HL-60 (cell line): ENCODE measurements at regions not wholly inside any gene's neighbourhood (a gene's known extent, or its start where the extent isn't known, plus 50 kb on each side); places are given as distances from the start of the nearest gene placed in this dataset.

Experiments used
- DNase-seq, 2 experiments: peaks; one replicate each; pipeline ENCODE4 v3.0.0-alpha.2; 2010 to 2020; ENCODE audit warnings: low read depth in 1 of 2, low spot score in 1 of 2
- H3K27ac ChIP-seq: fragments of 250-450 bp; sonication (Bioruptor Pico); replicated peaks from 2 replicates; pipeline ENCODE4 v1.5.1; 2020; ENCODE audit warnings: mild to moderate bottlenecking, moderate library complexity
- H3K27me3 ChIP-seq: fragments of 250-450 bp; sonication (Bioruptor Pico); 2 replicates; pipeline ENCODE4 v1.5.1; 2021; ENCODE audit warnings: mild to moderate bottlenecking, moderate library complexity; ENCODE audit not compliant: insufficient read depth, poor library complexity, severe bottlenecking
- H3K4me3 ChIP-seq: replicated peaks from 2 replicates; pipeline ENCODE4 v1.5.1; 2011; ENCODE audit warnings: mild to moderate bottlenecking, control low read depth, low read length; ENCODE audit not compliant: insufficient read depth
- CTCF ChIP-seq: IDR thresholded peaks from one replicate; pipeline ENCODE4 v1.5.1; 2011; ENCODE audit warnings: low read length, control low read depth, inconsistent platforms; ENCODE audit not compliant: insufficient read depth
- GABPA ChIP-seq: IDR thresholded peaks from 2 replicates; pipeline ENCODE4 v1.6.1; 2012; ENCODE audit warnings: low read depth
- POLR2AphosphoS5 ChIP-seq: IDR thresholded peaks from 2 replicates; pipeline ENCODE4 v1.6.1; 2012; ENCODE audit warnings: low read depth
- REST ChIP-seq: IDR thresholded peaks from 2 replicates; pipeline ENCODE4 v1.6.1; 2012; ENCODE audit warnings: low read depth; ENCODE audit not compliant: insufficient replicate concordance
- SPI1 ChIP-seq: IDR thresholded peaks from 2 replicates; pipeline ENCODE4 v1.6.1; 2012; ENCODE audit warnings: low read depth, mild to moderate bottlenecking, borderline replicate concordance

GRCh38 chr13:105167385-105167784, 1368.1 kb downstream of the EFNB2 start:
- Histone ChIP-seq H3K27ac (no peak overlapping the region), H3K27me3 (no peaks in the 10 kb centered on the region), H3K4me3 (no peak overlapping the region)
- no peak for DNase-seq
- TF ChIP-seq SPI1 (no peak), REST (no peak), CTCF (no peak), POLR2AphosphoS5 (no peak), GABPA (no peak)

- TF ChIP-seq CTCF (no peak), POLR2AphosphoS5 (no peak), SPI1 (no peak), REST (no peak), GABPA (no peak)
- Histone ChIP-seq H3K4me3 (no peak overlapping the region), H3K27ac (no peak overlapping the region), H3K27me3 (no peaks in the 10 kb centered on the region)
- no peak for DNase-seq
Observed at GRCh38 chr13:105165449-105166125, 1369.9 kb downstream of the EFNB2 start.

- TF ChIP-seq GABPA: no peak
- no peak for TF ChIP-seq CTCF
- TF ChIP-seq REST: no peak
- TF ChIP-seq POLR2AphosphoS5: no peak
- no peak for TF ChIP-seq SPI1
- Histone ChIP-seq H3K4me3 (no peak overlapping the region), H3K27ac (no peak overlapping the region), H3K27me3 (no peaks in the 10 kb centered on the region)
- no peak for DNase-seq
Observed at GRCh38 chr13:105159841-105160240, 1375.6 kb downstream of the EFNB2 start.
